KMS-11 (cell line): ENCODE measurements at regions not wholly inside any gene's neighbourhood (a gene's known extent, or its start where the extent isn't known, plus 50 kb on each side); places are given as distances from the start of the nearest gene placed in this dataset.

Experiments
- H2AFZ ChIP-seq: fragments of 200-600 bp; sonication (generic); 2 replicates; pipeline ENCODE4 v1.6.1; 2016; ENCODE audit warnings: antibody characterized with exemption, mixed run types, low read depth
- H3K27ac ChIP-seq: fragments of 200-600 bp; sonication (generic); 2 replicates; pipeline ENCODE4 v1.6.1; 2016; ENCODE audit warnings: mild to moderate bottlenecking, mixed run types
- H3K27me3 ChIP-seq: fragments of 200-600 bp; sonication (generic); 2 replicates; pipeline ENCODE4 v1.6.1; 2017; ENCODE audit warnings: mild to moderate bottlenecking, low read depth, mixed run types, moderate library complexity; ENCODE audit not compliant: insufficient read depth
- H3K36me3 ChIP-seq: fragments of 200-600 bp; sonication (generic); 2 replicates; pipeline ENCODE4 v1.6.1; 2017; ENCODE audit warnings: mild to moderate bottlenecking, mixed run types; ENCODE audit not compliant: insufficient read depth
- H3K4me1 ChIP-seq: fragments of 200-600 bp; sonication (generic); 2 replicates; pipeline ENCODE4 v1.6.1; 2016; ENCODE audit warnings: mild to moderate bottlenecking, low read depth, mixed run types; ENCODE audit not compliant: poor library complexity, severe bottlenecking
- H3K4me2 ChIP-seq: fragments of 200-600 bp; sonication (generic); 2 replicates; pipeline ENCODE4 v1.7.0; 2016; ENCODE audit warnings: mild to moderate bottlenecking, mixed run types
- H3K4me3 ChIP-seq: fragments of 200-600 bp; sonication (generic); IDR thresholded peaks from 2 replicates; pipeline ENCODE4 v1.6.1; 2017; ENCODE audit warnings: low read depth, low read length, mixed read lengths; ENCODE audit not compliant: insufficient read depth
- H3K79me2 ChIP-seq: fragments of 200-600 bp; sonication (generic); 2 replicates; pipeline ENCODE4 v1.6.1; 2016; ENCODE audit warnings: low read depth, mixed run types; ENCODE audit not compliant: insufficient read depth
- H3K9ac ChIP-seq: fragments of 200-600 bp; sonication (generic); 2 replicates; pipeline ENCODE4 v1.6.1; 2016; ENCODE audit warnings: mild to moderate bottlenecking, mixed run types
- H4K20me1 ChIP-seq: fragments of 200-600 bp; sonication (generic); 2 replicates; pipeline ENCODE4 v1.6.1; 2016; ENCODE audit warnings: mild to moderate bottlenecking, mixed run types; ENCODE audit not compliant: insufficient read depth
- CTCF ChIP-seq: fragments of 200-600 bp; sonication (generic); conservative IDR thresholded peaks from 2 replicates; pipeline ENCODE4 v1.6.1; 2017; ENCODE audit warnings: low read depth, mild to moderate bottlenecking, antibody characterized with exemption, low read length, moderate library complexity, mixed read lengths

DNA sequence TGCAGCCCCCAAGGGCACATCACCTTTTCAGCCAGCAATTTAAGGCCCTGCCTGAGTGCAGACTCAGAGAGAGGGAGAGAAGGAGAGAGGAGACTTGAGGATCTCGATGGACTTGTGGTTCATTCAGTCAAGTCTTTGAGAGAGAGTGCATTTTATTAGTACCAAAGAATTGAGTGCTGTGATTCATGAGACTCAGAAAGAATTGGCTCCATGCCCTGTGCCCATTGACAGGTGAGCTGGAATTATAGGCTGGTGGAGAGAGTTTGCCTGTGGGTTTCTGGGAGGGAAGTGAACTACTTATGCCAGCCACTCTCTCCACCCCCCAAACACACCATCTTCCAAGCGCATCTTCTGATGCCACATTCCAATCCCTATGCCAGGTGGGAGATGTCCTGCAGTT is 236.8 kb downstream of the MN1 start:
- Histone ChIP-seq H3K4me3 (no peak overlapping the region), H3K4me2 (no peak overlapping the region), H3K9ac (no peak overlapping the region), H3K4me1 (no peaks in the 10 kb centered on the region), H3K27ac (no peak overlapping the region), H3K27me3 (peaks cover 21% of the 10 kb centered on the region), H3K79me2 (no peaks in the 10 kb centered on the region), H2AFZ (no peak overlapping the region), H4K20me1 (no peaks in the 10 kb centered on the region), H3K36me3 (no peaks in the 10 kb centered on the region)
- TF ChIP-seq CTCF: no peak

DNA sequence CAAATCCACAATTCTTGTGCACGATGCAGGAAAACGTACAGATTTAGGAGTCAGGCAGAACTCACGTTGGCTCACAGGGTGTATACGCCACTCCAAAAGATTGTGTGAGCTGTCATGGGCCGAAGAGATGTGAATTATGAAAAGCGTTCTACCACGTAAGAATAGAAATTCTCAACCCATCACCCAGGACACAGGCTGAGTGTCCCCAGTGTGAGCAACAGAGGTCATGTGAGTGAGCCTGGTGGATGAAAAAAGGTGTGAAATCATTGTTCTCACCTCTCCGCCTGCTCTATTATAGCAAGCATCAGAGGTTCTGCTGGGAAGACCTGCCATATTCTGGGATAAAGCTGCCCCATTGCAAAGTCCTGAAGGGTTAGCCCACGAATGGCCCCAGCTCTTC is 235.0 kb downstream of the MN1 start:
- Histone ChIP-seq H3K27ac (no peak overlapping the region), H3K4me3 (no peak overlapping the region), H3K79me2 (no peaks in the 10 kb centered on the region), H3K4me1 (no peaks in the 10 kb centered on the region), H3K4me2 (no peak overlapping the region), H3K27me3 (peaks cover 21% of the 10 kb centered on the region), H4K20me1 (no peaks in the 10 kb centered on the region), H2AFZ (no peak overlapping the region), H3K9ac (no peak overlapping the region), H3K36me3 (no peaks in the 10 kb centered on the region)
- TF ChIP-seq CTCF: no peak

DNA sequence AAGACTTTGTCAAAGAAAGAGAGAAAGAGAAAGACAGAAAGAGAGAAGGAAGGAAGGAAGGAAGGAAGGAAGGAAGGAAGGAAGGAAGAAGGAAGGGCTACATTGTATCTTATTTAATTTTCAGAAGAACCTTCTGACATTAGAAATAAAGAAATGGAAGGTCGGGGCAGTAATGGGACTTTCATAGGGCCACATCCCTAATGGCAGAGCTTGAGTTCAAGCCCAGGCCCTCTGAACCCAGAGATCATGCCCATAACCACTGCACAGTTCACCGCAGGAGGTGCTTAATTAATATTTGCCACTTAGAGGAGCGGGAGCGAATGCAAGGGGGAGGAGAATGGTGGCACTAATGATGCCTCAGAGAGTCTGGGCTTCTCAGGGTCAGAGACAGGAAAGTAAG is 233.3 kb downstream of the MN1 start:
- Histone ChIP-seq H3K4me1 (no peaks in the 10 kb centered on the region), H3K4me2 (no peak overlapping the region), H3K36me3 (no peaks in the 10 kb centered on the region), H2AFZ (no peak overlapping the region), H3K27ac (no peak overlapping the region), H3K79me2 (no peaks in the 10 kb centered on the region), H3K27me3 (peaks cover 17% of the 10 kb centered on the region), H3K9ac (no peak overlapping the region), H4K20me1 (no peaks in the 10 kb centered on the region), H3K4me3 (no peak overlapping the region)
- no peak for TF ChIP-seq CTCF

GRCh38 chr22:27571463-27572277 is 229.9 kb downstream of the MN1 start:
- H3K4me3 ChIP-seq: no peak overlapping the region
- no peak overlapping the region for H3K27ac ChIP-seq
- H2AFZ ChIP-seq: no peak overlapping the region
- no peak for TF ChIP-seq CTCF
- H3K27me3 ChIP-seq: peaks cover 38% of the 10 kb centered on the region
- H3K36me3 ChIP-seq: no peaks in the 10 kb centered on the region
- no peak overlapping the region for H3K4me2 ChIP-seq
- no peaks in the 10 kb centered on the region for H4K20me1 ChIP-seq
- H3K79me2 ChIP-seq: no peaks in the 10 kb centered on the region
- H3K4me1 ChIP-seq: no peaks in the 10 kb centered on the region
- H3K9ac ChIP-seq: no peak overlapping the region
